ENCODE measurements at regions not wholly inside any gene's neighbourhood (a gene's known extent, or its start where the extent isn't known, plus 50 kb on each side); places are given as distances from the start of the nearest gene placed in this dataset.

DNA sequence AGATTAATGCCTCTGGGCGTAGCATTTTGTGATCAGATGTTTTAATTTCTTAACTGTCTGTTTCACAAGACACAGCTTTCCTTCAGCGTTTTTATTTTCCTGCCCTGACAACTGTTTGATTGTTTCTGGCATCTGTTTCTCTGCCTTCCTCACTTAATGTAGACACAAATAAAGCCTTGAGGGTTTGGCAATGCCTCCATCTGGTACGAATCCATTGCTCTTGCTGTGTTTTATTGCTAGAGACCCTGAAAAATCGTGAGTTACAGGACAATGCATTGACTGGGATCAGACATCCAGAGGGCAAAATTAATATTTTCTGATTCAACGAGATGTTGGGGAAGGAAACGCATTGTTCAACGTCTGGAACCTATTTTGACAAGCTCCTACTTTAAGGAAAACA is 363.5 kb downstream of the MRPL39 start:
- no peak for DNase-seq (ENCODE audit: low spot score)
- TF ChIP-seq, protein P1, sequence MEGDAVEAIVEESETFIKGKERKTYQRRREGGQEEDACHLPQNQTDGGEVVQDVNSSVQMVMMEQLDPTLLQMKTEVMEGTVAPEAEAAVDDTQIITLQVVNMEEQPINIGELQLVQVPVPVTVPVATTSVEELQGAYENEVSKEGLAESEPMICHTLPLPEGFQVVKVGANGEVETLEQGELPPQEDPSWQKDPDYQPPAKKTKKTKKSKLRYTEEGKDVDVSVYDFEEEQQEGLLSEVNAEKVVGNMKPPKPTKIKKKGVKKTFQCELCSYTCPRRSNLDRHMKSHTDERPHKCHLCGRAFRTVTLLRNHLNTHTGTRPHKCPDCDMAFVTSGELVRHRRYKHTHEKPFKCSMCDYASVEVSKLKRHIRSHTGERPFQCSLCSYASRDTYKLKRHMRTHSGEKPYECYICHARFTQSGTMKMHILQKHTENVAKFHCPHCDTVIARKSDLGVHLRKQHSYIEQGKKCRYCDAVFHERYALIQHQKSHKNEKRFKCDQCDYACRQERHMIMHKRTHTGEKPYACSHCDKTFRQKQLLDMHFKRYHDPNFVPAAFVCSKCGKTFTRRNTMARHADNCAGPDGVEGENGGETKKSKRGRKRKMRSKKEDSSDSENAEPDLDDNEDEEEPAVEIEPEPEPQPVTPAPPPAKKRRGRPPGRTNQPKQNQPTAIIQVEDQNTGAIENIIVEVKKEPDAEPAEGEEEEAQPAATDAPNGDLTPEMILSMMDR (IDR thresholded peaks at IDR 0.05) = no peak
- no peak overlapping the region for H3K27ac ChIP-seq
- H3K4me3 ChIP-seq = no peak overlapping the region

- no peak for DNase-seq (ENCODE audit: low spot score)
- TF ChIP-seq, protein P1 (IDR thresholded peaks at IDR 0.05) = no peak
- H3K27ac ChIP-seq = no peak overlapping the region
These were observed 366.3 kb downstream of the MRPL39 start for GRCh38 chr21:25240974-25241373.

GRCh38 chr21:25234857-25235801 is 372.2 kb downstream of the MRPL39 start:
- no peak overlapping the region for H3K4me3 ChIP-seq
- no peak overlapping the region for H3K27ac ChIP-seq
- DNase-seq (ENCODE audit: low spot score) = no peak
- TF ChIP-seq, protein P1 (IDR thresholded peaks at IDR 0.05) = no peak

More at GRCh38 chr21:25240974-25241373, 366.3 kb downstream of the MRPL39 start:
- H3K4me3 ChIP-seq = no peak overlapping the region

- TF ChIP-seq, protein P1 (IDR thresholded peaks at IDR 0.05) = no peak
- Histone ChIP-seq H3K27ac (no peak overlapping the region), H3K4me3 (no peak overlapping the region)
- DNase-seq (ENCODE audit: low spot score) = no peak
These were observed 386.3 kb downstream of the MRPL39 start for GRCh38 chr21:25220954-25221353.

- TF ChIP-seq, protein P1 (IDR thresholded peaks at IDR 0.05) = no peak
- Histone ChIP-seq H3K4me3 (no peak overlapping the region), H3K27ac (no peak overlapping the region)
- no peak for DNase-seq (ENCODE audit: low spot score)
These were observed 387.1 kb downstream of the MRPL39 start for GRCh38 chr21:25220169-25220568.

DNA sequence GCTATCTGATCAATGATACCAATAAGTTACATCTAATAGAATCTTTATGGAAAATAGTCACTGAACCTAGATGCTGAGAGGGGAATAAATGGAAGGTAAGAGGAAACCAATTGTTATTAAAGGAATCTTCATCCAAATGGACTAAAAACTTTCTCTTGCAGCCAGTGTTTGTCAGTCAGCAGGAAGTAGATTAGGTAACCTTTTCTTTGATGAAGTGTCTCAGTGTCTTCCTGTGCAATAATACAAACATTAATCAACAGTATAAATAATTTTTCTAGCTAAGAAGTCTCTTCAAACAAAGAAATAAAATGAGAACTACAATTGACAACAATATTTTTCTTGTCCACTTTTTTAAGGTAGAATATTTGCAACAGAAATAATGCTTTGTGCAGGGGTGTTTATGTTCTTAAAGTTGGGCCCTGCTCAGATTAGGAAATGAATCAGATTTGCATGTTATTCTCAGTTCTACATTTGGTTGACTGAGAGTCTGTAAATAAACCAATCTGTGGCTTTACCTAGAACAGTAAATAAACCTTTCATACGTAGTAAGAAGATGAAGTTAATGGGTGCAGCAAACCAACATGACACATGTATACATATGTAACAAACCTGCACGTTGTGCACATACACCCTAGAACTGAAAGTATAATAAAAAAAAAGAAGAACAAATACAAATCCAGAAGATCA is 391.4 kb downstream of the MRPL39 start:
- Histone ChIP-seq H3K4me3 (no peak overlapping the region), H3K27ac (no peak overlapping the region)
- TF ChIP-seq, protein P1 (IDR thresholded peaks at IDR 0.05) = no peak
- DNase-seq (ENCODE audit: low spot score) = no peak
